ENCODE measurements at regions not wholly inside any gene's neighbourhood (a gene's known extent, or its start where the extent isn't known, plus 50 kb on each side); places are given as distances from the start of the nearest gene placed in this dataset.

- Histone ChIP-seq H3K9me3 (ENCODE audit: control insufficient read depth, low read length) (peaks cover 7% of the 10 kb centered on the region), H3K4me3 (ENCODE audit: low read length) (no peak overlapping the region), H3K4me1 (ENCODE audit: control insufficient read depth, insufficient read depth, low read length) (peaks cover 12% of the 10 kb centered on the region), H3K27me3 (replicated peaks; ENCODE audit: control insufficient read depth, insufficient read depth, low read length) (peaks cover 2% of the 10 kb centered on the region), H3K9ac (ENCODE audit: low read length) (no peak overlapping the region), H3K36me3 (ENCODE audit: control insufficient read depth, insufficient read depth, low read length, severe bottlenecking) (no peaks in the 10 kb centered on the region)
- no peak for DNase-seq (ENCODE audit: low read depth)
Observed at GRCh38 chr1:182134257-182134656, 72.7 kb upstream of the ZNF648 start.

GRCh38 chr1:182133181-182133580 lies 71.7 kb upstream of the ZNF648 start:
- Histone ChIP-seq H3K4me3 (ENCODE audit: low read length) (no peak overlapping the region), H3K9me3 (ENCODE audit: control insufficient read depth, low read length) (peaks cover 7% of the 10 kb centered on the region), H3K4me1 (ENCODE audit: control insufficient read depth, insufficient read depth, low read length) (peaks cover 12% of the 10 kb centered on the region), H3K36me3 (ENCODE audit: control insufficient read depth, insufficient read depth, low read length, severe bottlenecking) (no peaks in the 10 kb centered on the region), H3K9ac (ENCODE audit: low read length) (no peak overlapping the region), H3K27me3 (replicated peaks; ENCODE audit: control insufficient read depth, insufficient read depth, low read length) (peaks cover 10% of the 10 kb centered on the region)
- DNase-seq (ENCODE audit: low read depth): no peak

- H3K36me3 ChIP-seq (ENCODE audit: control insufficient read depth, insufficient read depth, low read length, severe bottlenecking): no peaks in the 10 kb centered on the region
- H3K4me3 ChIP-seq (ENCODE audit: low read length): no peak overlapping the region
- DNase-seq (ENCODE audit: low read depth): no peak
- H3K9ac ChIP-seq (ENCODE audit: low read length): no peak overlapping the region
- H3K27me3 ChIP-seq (replicated peaks; ENCODE audit: control insufficient read depth, insufficient read depth, low read length): peaks cover 10% of the 10 kb centered on the region
- peaks cover 7% of the 10 kb centered on the region for H3K9me3 ChIP-seq (ENCODE audit: control insufficient read depth, low read length)
- H3K4me1 ChIP-seq (ENCODE audit: control insufficient read depth, insufficient read depth, low read length): peaks cover 12% of the 10 kb centered on the region
Observed at GRCh38 chr1:182129398-182129797, 67.9 kb upstream of the ZNF648 start.

- DNase-seq (ENCODE audit: low read depth): no peak
- peaks cover 11% of the 10 kb centered on the region for H3K4me1 ChIP-seq (ENCODE audit: control insufficient read depth, insufficient read depth, low read length)
- H3K27me3 ChIP-seq (replicated peaks; ENCODE audit: control insufficient read depth, insufficient read depth, low read length): peaks cover 10% of the 10 kb centered on the region
- no peak overlapping the region for H3K9ac ChIP-seq (ENCODE audit: low read length)
- H3K4me3 ChIP-seq (ENCODE audit: low read length): no peak overlapping the region
- no peaks in the 10 kb centered on the region for H3K9me3 ChIP-seq (ENCODE audit: control insufficient read depth, low read length)
- no peaks in the 10 kb centered on the region for H3K36me3 ChIP-seq (ENCODE audit: control insufficient read depth, insufficient read depth, low read length, severe bottlenecking)
Observed at GRCh38 chr1:182128502-182128901, 67.0 kb upstream of the ZNF648 start.

- no peak overlapping the region for H3K9ac ChIP-seq (ENCODE audit: low read length)
- H3K36me3 ChIP-seq (ENCODE audit: control insufficient read depth, insufficient read depth, low read length, severe bottlenecking): no peaks in the 10 kb centered on the region
- peaks cover 10% of the 10 kb centered on the region for H3K27me3 ChIP-seq (replicated peaks; ENCODE audit: control insufficient read depth, insufficient read depth, low read length)
- H3K4me1 ChIP-seq (ENCODE audit: control insufficient read depth, insufficient read depth, low read length): peaks cover 5% of the 10 kb centered on the region
- DNase-seq (ENCODE audit: low read depth): no peak
- no peaks in the 10 kb centered on the region for H3K9me3 ChIP-seq (ENCODE audit: control insufficient read depth, low read length)
- H3K4me3 ChIP-seq (ENCODE audit: low read length): no peak overlapping the region
Observed at GRCh38 chr1:182127656-182128055, 66.1 kb upstream of the ZNF648 start.

GRCh38 chr1:182126272-182126800 lies 64.8 kb upstream of the ZNF648 start:
- H3K27me3 ChIP-seq (replicated peaks; ENCODE audit: control insufficient read depth, insufficient read depth, low read length): peaks cover 10% of the 10 kb centered on the region
- no peak for DNase-seq (ENCODE audit: low read depth)

GRCh38 chr1:182122913-182123260 lies 61.4 kb upstream of the ZNF648 start:
- no peaks in the 10 kb centered on the region for H3K36me3 ChIP-seq (ENCODE audit: control insufficient read depth, insufficient read depth, low read length, severe bottlenecking)
- H3K4me3 ChIP-seq (ENCODE audit: low read length): no peak overlapping the region
- peaks cover 4% of the 10 kb centered on the region for H3K4me1 ChIP-seq (ENCODE audit: control insufficient read depth, insufficient read depth, low read length)
- H3K9ac ChIP-seq (ENCODE audit: low read length): no peak overlapping the region
- DNase-seq (ENCODE audit: low read depth): peak; percentile 40
- H3K27me3 ChIP-seq (replicated peaks; ENCODE audit: control insufficient read depth, insufficient read depth, low read length): no peaks in the 10 kb centered on the region
- H3K9me3 ChIP-seq (ENCODE audit: control insufficient read depth, low read length): no peaks in the 10 kb centered on the region

More at GRCh38 chr1:182126272-182126800, 64.8 kb upstream of the ZNF648 start:
- Histone ChIP-seq H3K4me3 (ENCODE audit: low read length) (no peak overlapping the region), H3K9ac (ENCODE audit: low read length) (no peak overlapping the region), H3K4me1 (ENCODE audit: control insufficient read depth, insufficient read depth, low read length) (peaks cover 4% of the 10 kb centered on the region), H3K36me3 (ENCODE audit: control insufficient read depth, insufficient read depth, low read length, severe bottlenecking) (no peaks in the 10 kb centered on the region), H3K9me3 (ENCODE audit: control insufficient read depth, low read length) (no peaks in the 10 kb centered on the region)

GRCh38 chr1:182122256-182122912 lies 60.9 kb upstream of the ZNF648 start:
- no peaks in the 10 kb centered on the region for H3K9me3 ChIP-seq (ENCODE audit: control insufficient read depth, low read length)
- H3K36me3 ChIP-seq (ENCODE audit: control insufficient read depth, insufficient read depth, low read length, severe bottlenecking): no peaks in the 10 kb centered on the region
- peaks cover under 1% of the 10 kb centered on the region for H3K27me3 ChIP-seq (replicated peaks; ENCODE audit: control insufficient read depth, insufficient read depth, low read length)
- no peak overlapping the region for H3K9ac ChIP-seq (ENCODE audit: low read length)
- peak; percentile 34 for DNase-seq (ENCODE audit: low read depth)
- H3K4me1 ChIP-seq (ENCODE audit: control insufficient read depth, insufficient read depth, low read length): peaks cover 4% of the 10 kb centered on the region
- no peak overlapping the region for H3K4me3 ChIP-seq (ENCODE audit: low read length)

- peaks cover 4% of the 10 kb centered on the region for H3K27me3 ChIP-seq (replicated peaks; ENCODE audit: control insufficient read depth, insufficient read depth, low read length)
- no peak overlapping the region for H3K4me3 ChIP-seq (ENCODE audit: low read length)
- no peak overlapping the region for H3K9ac ChIP-seq (ENCODE audit: low read length)
- H3K9me3 ChIP-seq (ENCODE audit: control insufficient read depth, low read length): no peaks in the 10 kb centered on the region
- H3K36me3 ChIP-seq (ENCODE audit: control insufficient read depth, insufficient read depth, low read length, severe bottlenecking): no peaks in the 10 kb centered on the region
- DNase-seq (ENCODE audit: low read depth): no peak
- H3K4me1 ChIP-seq (ENCODE audit: control insufficient read depth, insufficient read depth, low read length): peaks cover 4% of the 10 kb centered on the region
Observed at GRCh38 chr1:182121787-182122186, 60.3 kb upstream of the ZNF648 start.

- H3K4me1 ChIP-seq (ENCODE audit: control insufficient read depth, insufficient read depth, low read length): peaks cover 4% of the 10 kb centered on the region
- no peak overlapping the region for H3K9ac ChIP-seq (ENCODE audit: low read length)
- H3K36me3 ChIP-seq (ENCODE audit: control insufficient read depth, insufficient read depth, low read length, severe bottlenecking): no peaks in the 10 kb centered on the region
- peaks cover 15% of the 10 kb centered on the region for H3K27me3 ChIP-seq (replicated peaks; ENCODE audit: control insufficient read depth, insufficient read depth, low read length)
- H3K4me3 ChIP-seq (ENCODE audit: low read length): no peak overlapping the region
- H3K9me3 ChIP-seq (ENCODE audit: control insufficient read depth, low read length): no peaks in the 10 kb centered on the region
- DNase-seq (ENCODE audit: low read depth): peak; percentile 39
Observed at GRCh38 chr1:182120411-182121258, 59.1 kb upstream of the ZNF648 start.

- Histone ChIP-seq H3K9ac (ENCODE audit: low read length) (no peak overlapping the region), H3K4me3 (ENCODE audit: low read length) (no peak overlapping the region), H3K9me3 (ENCODE audit: control insufficient read depth, low read length) (no peaks in the 10 kb centered on the region), H3K4me1 (ENCODE audit: control insufficient read depth, insufficient read depth, low read length) (peaks cover 4% of the 10 kb centered on the region), H3K36me3 (ENCODE audit: control insufficient read depth, insufficient read depth, low read length, severe bottlenecking) (no peaks in the 10 kb centered on the region), H3K27me3 (replicated peaks; ENCODE audit: control insufficient read depth, insufficient read depth, low read length) (peaks cover 24% of the 10 kb centered on the region)
- DNase-seq (ENCODE audit: low read depth): no peak
Observed at GRCh38 chr1:182119631-182120030, 58.1 kb upstream of the ZNF648 start.

All from adipocyte (in vitro differentiated cells).